OCI-LY7 (cell line): ENCODE measurements at regions not wholly inside any gene's neighbourhood (a gene's known extent, or its start where the extent isn't known, plus 50 kb on each side); places are given as distances from the start of the nearest gene placed in this dataset.

ENCODE experiments used
- BruUV-seq: library from RNA; stranded (reverse); fragments of 400-500 nt; replicated peaks from 2 replicates; lab custom pipeline; 2021; lab: Mats Ljungman, UMichigan
- CTCF ChIA-PET: fragments of 300-600 bp; sonication (Branson Sonifier 250); formaldehyde crosslinking; loops from one replicate; lab custom pipeline; 2022; ENCODE audit warnings: antibody characterized with exemption; ENCODE audit not compliant: unreplicated experiment; lab: Charles Lee
- POLR2A ChIA-PET: fragments of 300-600 bp; sonication (Branson Sonifier 250); formaldehyde crosslinking; loops from one replicate; lab custom pipeline; 2022; ENCODE audit warnings: antibody characterized with exemption; lab: Charles Lee
- DNase-seq: peaks from one replicate; pipeline ENCODE4 v3.0.0-alpha.2; 2015; ENCODE audit warnings: low spot score
- H2AFZ ChIP-seq: fragments of 200-600 bp; sonication (generic), shearing (Covaris generic); 2 replicates; pipeline ENCODE4 v1.6.1; 2014; ENCODE audit warnings: mild to moderate bottlenecking, antibody characterized with exemption, low read length, moderate library complexity
- H3K27ac ChIP-seq: fragments of 200-600 bp; sonication (generic); 2 replicates; pipeline ENCODE4 v1.5.1; 2014; ENCODE audit warnings: mixed run types, low read depth, mild to moderate bottlenecking, moderate library complexity, low read length, inconsistent platforms; ENCODE audit not compliant: poor library complexity, severe bottlenecking
- H3K36me3 ChIP-seq: fragments of 200-600 bp; sonication (generic); 2 replicates; pipeline ENCODE4 v1.6.1; 2014; ENCODE audit warnings: mild to moderate bottlenecking, antibody characterized with exemption, low read length, moderate library complexity, mixed read lengths; ENCODE audit not compliant: insufficient read depth
- H3K4me1 ChIP-seq: fragments of 200-600 bp; sonication (generic); 2 replicates; pipeline ENCODE4 v1.5.1; 2014; ENCODE audit warnings: mild to moderate bottlenecking, low read length; ENCODE audit not compliant: insufficient read depth, poor library complexity, severe bottlenecking
- H3K4me2 ChIP-seq: fragments of 200-600 bp; sonication (generic); 2 replicates; pipeline ENCODE4 v1.6.1; 2014; ENCODE audit warnings: mild to moderate bottlenecking, low read length
- H3K4me3 ChIP-seq: fragments of 200-600 bp; sonication (generic); 2 replicates; pipeline ENCODE4 v1.5.1; 2014; ENCODE audit warnings: mild to moderate bottlenecking, low read depth, low read length; ENCODE audit not compliant: poor library complexity, severe bottlenecking
- H3K79me2 ChIP-seq: fragments of 200-600 bp; sonication (generic); 2 replicates; pipeline ENCODE4 v1.6.1; 2016; ENCODE audit warnings: low read depth, mild to moderate bottlenecking, low read length, moderate library complexity, mixed read lengths; ENCODE audit not compliant: insufficient read depth
- H3K9me2 ChIP-seq: fragments of 200-600 bp; sonication (generic); 2 replicates; pipeline ENCODE4 v1.6.1; 2016; ENCODE audit warnings: mild to moderate bottlenecking, low read length, mixed read lengths; ENCODE audit not compliant: insufficient read depth
- H3K9me3 ChIP-seq: fragments of 200-600 bp; sonication (generic); 2 replicates; pipeline ENCODE4 v1.6.1; 2014; ENCODE audit warnings: mild to moderate bottlenecking, mixed run types, low read length, mixed read lengths
- H4K20me1 ChIP-seq: fragments of 200-600 bp; sonication (generic); 2 replicates; pipeline ENCODE4 v1.6.1; 2014; ENCODE audit warnings: mild to moderate bottlenecking, antibody characterized with exemption, low read length, moderate library complexity, mixed read lengths; ENCODE audit not compliant: insufficient read depth
- EZH2phosphoT487 ChIP-seq: fragments of 200-600 bp; sonication (generic); IDR thresholded peaks from 2 replicates; pipeline ENCODE4 v1.6.1; 2018; ENCODE audit warnings: low read depth, borderline replicate concordance, mild to moderate bottlenecking, mixed run types, antibody characterized with exemption, low read length, moderate library complexity, mixed read lengths
- intact Hi-C: fragments of 100-400 bp; cut with micrococcal nuclease; formaldehyde crosslinking; loops from one replicate; pipeline ENCODE4 v1.10.0; 2022; ENCODE audit not compliant: unreplicated experiment
- TF ChIP-seq, protein P1 (sequence below): fragments of 200-600 bp; sonication (generic); conservative IDR thresholded peaks from 2 replicates; pipeline ENCODE4 v1.5.1; 2014; ENCODE audit warnings: mild to moderate bottlenecking, antibody characterized with exemption, low read length, moderate library complexity, mixed read lengths

DNA sequence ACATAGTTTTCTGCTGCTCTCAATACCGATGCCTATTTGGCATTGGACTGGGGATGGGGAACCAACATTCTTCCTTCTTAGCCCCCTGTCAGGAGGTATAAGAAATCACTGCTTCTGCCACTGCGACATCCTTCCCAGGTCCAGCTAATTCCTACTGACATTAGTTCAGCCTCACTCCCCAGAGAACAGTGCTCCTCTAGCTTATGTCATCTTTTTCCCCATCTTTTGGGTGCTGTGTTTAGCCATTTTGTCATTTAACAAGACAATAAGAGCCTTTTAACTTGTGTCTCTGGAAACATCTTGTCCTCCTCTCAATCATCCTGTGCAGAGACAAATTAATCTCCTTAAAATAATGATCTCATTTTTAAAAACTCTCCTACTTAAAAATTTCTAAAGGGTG, 167.0 kb upstream of the PLXNC1 start:
- no peak overlapping the region for H3K4me3 ChIP-seq
- H3K4me1 ChIP-seq = no peaks in the 10 kb centered on the region
- H3K4me2 ChIP-seq = no peak overlapping the region
- no peak overlapping the region for H3K27ac ChIP-seq
- no peaks in the 10 kb centered on the region for H4K20me1 ChIP-seq
- POLR2A ChIA-PET = interaction anchor here (0.5 kb wide), 1 partner anchor 521 kb away, joined by 3 read pairs; no protein-coding TSS in a partner anchor
- H3K9me2 ChIP-seq = no peaks in the 10 kb centered on the region
- TF ChIP-seq, protein P1, sequence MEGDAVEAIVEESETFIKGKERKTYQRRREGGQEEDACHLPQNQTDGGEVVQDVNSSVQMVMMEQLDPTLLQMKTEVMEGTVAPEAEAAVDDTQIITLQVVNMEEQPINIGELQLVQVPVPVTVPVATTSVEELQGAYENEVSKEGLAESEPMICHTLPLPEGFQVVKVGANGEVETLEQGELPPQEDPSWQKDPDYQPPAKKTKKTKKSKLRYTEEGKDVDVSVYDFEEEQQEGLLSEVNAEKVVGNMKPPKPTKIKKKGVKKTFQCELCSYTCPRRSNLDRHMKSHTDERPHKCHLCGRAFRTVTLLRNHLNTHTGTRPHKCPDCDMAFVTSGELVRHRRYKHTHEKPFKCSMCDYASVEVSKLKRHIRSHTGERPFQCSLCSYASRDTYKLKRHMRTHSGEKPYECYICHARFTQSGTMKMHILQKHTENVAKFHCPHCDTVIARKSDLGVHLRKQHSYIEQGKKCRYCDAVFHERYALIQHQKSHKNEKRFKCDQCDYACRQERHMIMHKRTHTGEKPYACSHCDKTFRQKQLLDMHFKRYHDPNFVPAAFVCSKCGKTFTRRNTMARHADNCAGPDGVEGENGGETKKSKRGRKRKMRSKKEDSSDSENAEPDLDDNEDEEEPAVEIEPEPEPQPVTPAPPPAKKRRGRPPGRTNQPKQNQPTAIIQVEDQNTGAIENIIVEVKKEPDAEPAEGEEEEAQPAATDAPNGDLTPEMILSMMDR = no peak
- no peak for TF ChIP-seq EZH2phosphoT487
- H3K79me2 ChIP-seq = no peaks in the 10 kb centered on the region
- H3K36me3 ChIP-seq = no peaks in the 10 kb centered on the region
- DNase-seq = no peak
- H3K9me3 ChIP-seq = no peaks in the 10 kb centered on the region
- CTCF ChIA-PET = no interaction called here
- intact Hi-C loops = no loop called here
- BruUV-seq = no TSS peak
- no peak overlapping the region for H2AFZ ChIP-seq

DNA sequence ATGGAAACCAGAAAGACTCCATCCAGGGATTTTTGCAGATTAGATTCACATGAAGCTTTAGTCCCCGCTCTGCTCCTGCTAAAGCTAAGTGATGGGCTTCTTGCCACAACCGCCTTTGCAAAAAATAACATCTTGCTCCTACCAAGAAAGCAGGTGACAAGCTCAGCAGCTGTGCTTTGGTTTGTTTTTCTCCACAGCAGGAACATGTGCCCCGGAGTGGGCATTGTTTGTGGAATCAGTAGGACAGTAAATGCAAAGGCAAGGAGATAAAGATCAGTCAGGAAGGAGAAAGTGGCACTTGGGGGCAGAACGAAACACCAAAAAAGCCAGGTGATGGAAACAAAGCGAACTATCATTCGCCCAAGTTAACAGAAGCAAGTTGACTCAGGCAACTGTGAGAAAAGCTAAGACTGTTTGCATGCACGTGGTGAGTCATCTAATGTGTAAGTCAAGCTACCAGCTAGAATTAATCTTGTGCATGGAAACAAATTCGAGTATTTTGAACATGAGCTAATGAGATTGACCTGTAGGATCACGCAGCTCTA, 165.5 kb upstream of the PLXNC1 start:
- DNase-seq = no peak
- no peaks in the 10 kb centered on the region for H4K20me1 ChIP-seq
- no peak for TF ChIP-seq EZH2phosphoT487
- TF ChIP-seq, protein P1 = no peak
- no peaks in the 10 kb centered on the region for H3K79me2 ChIP-seq
- no peak overlapping the region for H3K4me3 ChIP-seq
- H3K4me1 ChIP-seq = no peaks in the 10 kb centered on the region
- no TSS peak for BruUV-seq
- no peak overlapping the region for H3K27ac ChIP-seq
- no peaks in the 10 kb centered on the region for H3K9me2 ChIP-seq
- intact Hi-C loops = no loop called here
- CTCF ChIA-PET = interaction anchor here (0.5 kb wide), 1 partner anchor 165 kb away, joined by 6 read pairs; the partner anchor contains the start of gene PLXNC1
- no peaks in the 10 kb centered on the region for H3K36me3 ChIP-seq
- H3K9me3 ChIP-seq = no peaks in the 10 kb centered on the region
- H3K4me2 ChIP-seq = no peak overlapping the region
- POLR2A ChIA-PET = interaction anchor here (0.7 to 1.9 kb wide), 3 partner anchors 10 to 26 kb away, joined by 3 to 6 read pairs (median 5); no protein-coding TSS in a partner anchor
- H2AFZ ChIP-seq = no peak overlapping the region

DNA sequence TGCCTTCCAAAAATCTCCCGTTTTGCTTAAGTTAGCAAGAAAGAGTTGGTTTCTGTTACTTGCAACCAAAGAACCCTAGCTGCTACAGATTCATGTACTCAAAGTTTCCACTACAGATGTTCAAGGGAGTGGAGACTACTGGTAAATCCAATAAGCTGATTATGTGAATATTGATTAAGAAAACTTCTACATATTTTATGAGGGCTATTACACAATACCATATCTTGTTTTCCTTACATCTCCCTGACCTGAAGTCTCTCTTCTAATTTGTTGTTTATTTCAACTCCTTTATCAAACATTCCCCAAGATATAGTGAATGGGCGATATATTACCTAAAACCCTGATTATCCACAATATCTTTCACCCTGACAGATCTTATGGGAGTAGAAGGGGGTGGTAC, 164.4 kb upstream of the PLXNC1 start:
- Histone ChIP-seq H3K4me1 (no peaks in the 10 kb centered on the region), H3K79me2 (no peaks in the 10 kb centered on the region), H3K4me3 (no peak overlapping the region), H3K9me2 (no peaks in the 10 kb centered on the region), H3K4me2 (no peak overlapping the region), H3K9me3 (no peaks in the 10 kb centered on the region), H2AFZ (no peak overlapping the region), H3K36me3 (no peaks in the 10 kb centered on the region), H4K20me1 (no peaks in the 10 kb centered on the region), H3K27ac (no peak overlapping the region)
- no peak for TF ChIP-seq EZH2phosphoT487
- TF ChIP-seq, protein P1 = no peak
- ChIA-PET CTCF (no interaction called here), POLR2A (interaction anchor here (1.5 to 1.9 kb wide), 2 partner anchors 9 to 16 kb away, joined by 5 to 6 read pairs; no protein-coding TSS in a partner anchor)
- intact Hi-C loops = no loop called here
- DNase-seq = no peak
- no TSS peak for BruUV-seq
